ENCODE measurements at regions not wholly inside any gene's neighbourhood (a gene's known extent, or its start where the extent isn't known, plus 50 kb on each side); places are given as distances from the start of the nearest gene placed in this dataset.
"Not testable (repeated sequence)": the region's sequence is repeated elsewhere in the genome, so short reads cannot be mapped to it uniquely, and the experiment has no call there.

DNA sequence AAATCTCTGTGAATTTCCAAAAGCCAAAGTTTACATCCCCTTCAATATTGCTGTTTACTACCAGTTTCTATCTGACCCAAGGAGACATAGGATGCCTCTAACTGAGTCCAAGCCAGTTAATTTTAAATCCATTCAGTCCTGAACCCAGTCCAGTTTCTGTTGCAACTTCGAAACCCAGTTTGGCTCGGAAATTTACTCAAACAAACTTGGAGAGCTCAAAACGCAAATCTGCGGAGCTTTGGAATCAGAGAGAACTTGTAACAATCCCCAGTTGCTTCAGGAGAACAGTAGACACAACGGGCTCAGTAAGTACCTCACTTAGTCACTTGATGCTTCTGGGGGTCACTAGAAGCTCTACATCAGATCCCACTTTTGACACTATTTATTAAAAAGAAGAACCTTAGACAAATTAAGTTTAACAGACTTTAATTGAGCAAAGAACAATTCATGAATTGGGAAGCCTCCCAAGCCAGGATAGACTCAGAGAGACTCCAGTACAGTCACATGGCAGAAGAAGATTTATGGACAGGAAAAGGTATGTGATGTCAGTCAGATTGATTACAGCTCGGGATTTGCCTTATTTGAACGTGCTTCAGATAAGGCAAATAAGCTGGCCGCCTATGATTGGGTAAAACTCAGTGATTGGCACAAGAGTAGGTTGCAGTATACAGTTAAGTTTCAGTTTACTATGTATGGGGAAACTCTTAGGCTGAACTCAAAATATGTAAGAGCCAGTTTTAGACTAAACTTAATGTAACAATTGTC lies 118.0 kb downstream of the RFPL4B start:
- no peak for DNase-seq

DNA sequence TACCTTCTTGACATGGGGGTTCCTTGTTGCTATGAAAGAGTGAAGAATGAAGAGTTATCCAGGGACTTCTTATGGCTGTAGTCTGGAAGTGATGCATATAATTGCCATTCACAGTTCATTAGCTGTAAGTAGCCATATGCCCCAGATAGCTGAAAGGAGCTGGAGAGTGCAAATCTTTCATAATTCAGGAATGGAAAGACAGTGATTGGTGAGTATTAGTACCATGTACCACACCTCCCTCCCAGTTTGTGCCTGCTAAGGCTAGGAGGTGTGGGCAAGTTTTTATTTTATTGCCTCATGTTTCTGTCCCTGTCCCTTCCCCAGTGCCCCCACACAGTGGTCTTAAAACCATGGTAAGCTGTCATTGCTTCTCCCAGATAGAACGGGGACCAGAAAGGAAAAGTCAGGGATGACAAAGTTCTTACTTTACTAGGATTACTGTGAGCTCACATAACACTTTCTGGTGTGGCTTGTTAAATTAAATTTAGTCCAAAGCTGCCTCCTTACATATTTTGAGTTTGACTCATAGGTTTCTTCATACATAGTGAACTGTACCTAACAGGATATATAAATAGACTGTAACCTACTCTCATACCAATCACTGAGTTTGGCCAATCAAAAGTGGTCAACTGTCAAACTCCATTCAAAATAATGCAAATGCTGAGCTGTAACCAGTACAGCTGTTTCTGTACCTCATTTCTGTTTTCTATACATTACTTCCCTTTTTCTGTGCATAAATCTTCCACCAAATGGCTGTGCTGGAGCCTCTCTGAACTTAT lies 119.4 kb downstream of the RFPL4B start:
- DNase-seq = no peak

DNA sequence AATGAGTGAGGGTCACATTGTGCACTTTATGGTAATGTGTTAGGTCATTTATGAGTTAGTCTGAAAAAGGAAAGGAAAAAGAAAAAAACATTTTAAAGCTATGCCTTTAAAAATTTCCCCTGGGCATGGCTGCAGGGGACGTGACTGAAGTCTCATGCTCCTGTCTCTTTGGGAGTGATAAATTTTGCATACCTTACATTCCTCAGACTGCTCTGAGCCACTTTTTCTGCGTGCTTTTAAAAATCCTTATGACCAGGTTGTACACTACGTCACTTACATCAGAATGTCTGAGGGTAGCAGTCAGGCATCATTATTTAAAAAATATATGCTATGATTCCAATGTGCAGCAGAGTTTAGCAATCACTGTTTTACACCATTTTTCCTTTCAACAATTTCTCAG lies 121.2 kb downstream of the RFPL4B start:
- no peak for DNase-seq

DNA sequence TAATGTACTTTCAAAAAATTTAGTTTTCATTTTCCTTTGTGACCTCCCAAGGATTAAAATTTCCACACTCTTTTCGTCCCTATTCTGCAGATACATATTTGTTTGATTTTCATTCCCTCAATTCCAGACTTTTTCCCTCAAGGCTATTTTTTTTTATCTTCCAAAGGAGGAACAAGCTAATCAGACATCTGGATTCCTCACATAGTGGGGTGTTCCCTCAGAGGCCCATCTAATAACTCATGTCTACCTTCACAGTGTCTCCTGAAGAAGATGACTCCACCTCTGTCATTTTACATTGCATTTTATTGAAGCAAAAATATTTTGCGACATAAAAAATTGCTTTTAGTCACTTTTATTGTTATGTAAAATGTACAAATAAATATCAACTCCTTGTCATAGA lies 122.2 kb downstream of the RFPL4B start:
- DNase-seq = no peak

DNA sequence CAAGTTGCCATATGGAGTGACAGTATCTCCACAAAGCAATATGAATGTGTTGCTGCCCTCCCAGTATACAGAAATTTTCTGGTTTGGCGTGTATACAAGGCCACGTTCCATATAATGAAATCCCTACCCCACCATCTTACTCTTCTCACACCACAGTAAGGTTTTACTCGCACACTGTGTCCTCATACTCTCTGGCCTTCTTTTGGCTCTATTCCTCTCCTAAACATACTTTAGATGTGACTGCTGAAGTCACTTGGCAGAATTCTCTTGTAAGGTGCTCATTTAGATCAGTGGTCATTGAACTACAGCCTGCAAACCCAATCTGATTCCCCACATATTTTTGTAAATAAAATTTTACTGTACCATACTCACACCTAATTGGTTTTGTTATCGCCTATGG lies 123.2 kb downstream of the RFPL4B start:
- DNase-seq = no peak

DNA sequence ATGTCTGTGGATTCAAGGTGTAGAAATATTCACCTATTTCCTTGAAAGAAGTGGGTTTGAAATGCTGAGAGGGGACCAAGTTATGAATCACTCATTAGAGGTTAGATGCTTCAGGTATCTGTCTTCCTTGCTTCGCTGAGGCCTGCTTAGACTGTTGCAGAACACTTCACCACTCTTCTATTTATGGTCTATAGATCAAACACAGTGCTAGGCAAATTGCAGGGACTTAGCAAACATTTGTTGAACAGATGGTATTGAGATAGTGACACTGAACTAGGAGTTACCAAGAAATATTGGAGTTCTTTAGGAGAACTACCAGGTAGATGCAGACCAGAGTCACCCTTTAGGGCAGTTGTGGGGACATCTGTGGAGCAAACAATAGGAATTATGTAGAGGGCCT lies 123.8 kb downstream of the RFPL4B start:
- DNase-seq = no peak

DNA sequence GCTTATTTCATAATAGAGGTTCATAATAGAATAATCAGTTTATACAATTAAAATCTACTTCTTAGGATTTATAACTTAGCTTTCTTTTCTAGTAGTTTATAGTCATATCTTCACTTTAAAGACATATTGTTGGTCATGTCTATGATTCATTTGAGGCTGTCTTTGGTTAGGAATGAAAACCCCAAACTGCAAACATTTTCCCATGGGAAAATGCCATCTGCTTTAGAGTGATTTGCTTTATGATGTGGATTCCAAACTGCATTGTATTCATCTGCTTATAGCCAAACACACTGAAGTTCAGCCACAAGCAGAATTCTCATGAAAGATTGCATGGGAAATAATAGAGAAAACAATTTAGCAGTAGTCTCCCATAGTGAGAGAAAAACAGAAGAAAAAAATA lies 128.0 kb downstream of the RFPL4B start:
- DNase-seq = no peak

DNA sequence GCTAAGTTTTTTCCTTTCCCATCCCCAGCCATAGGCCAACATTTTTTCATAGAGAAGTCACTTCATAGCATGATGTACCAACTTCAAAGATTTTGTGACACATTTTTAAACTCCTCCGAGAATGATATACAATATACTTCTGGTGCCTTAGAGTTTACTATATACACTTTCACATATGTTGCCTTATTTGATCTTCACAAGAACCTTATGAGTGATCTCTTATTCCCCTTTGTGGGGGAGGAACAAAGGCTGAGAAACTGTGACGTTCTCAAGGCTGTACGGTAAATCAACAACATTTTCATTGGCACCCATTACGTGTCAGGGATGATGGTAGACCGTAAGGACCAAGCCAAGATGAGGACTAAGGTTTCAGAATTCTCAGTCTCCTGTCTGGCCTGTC lies 130.0 kb downstream of the RFPL4B start:
- DNase-seq = no peak

DNA sequence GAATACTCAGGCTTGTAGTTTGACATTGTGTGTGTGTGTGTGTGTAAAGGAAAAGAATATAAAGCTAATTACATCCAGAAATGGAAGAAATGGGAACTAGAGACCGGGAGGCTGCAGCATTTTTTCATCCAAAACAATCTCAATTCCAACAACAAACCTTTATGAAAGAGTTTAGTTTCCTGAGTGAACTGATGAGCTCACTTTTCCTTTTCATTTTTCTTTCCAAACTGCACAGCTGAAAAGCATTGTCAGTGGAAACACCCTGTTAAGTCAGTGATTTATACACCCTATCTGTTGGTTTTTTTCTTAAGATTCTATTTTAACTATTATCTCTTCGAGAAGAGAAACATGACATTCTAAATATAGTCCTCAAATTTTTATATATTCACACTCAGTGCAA lies 130.9 kb downstream of the RFPL4B start:
- DNase-seq = no peak

DNA sequence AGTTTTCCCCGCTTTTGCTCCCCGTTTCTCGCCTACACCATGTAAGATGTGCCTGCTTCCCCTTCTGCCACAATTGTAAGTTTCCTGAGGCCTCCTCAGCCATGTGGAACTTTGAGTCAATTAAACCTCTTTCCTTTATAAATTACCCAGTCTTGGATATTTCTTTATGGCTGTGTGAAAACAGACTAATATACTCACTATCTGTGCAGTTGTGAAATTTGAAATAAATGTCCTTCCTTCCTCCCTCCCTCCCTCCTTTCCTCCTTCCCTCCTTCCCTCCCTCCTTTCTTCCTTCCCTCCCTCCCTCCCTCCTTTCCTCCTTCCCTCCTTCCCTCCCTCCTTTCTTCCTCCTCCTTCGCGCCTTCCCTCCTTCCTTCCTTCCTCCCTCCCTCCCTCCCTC lies 132.8 kb downstream of the RFPL4B start:
- DNase-seq = not testable (repeated sequence)

DNA sequence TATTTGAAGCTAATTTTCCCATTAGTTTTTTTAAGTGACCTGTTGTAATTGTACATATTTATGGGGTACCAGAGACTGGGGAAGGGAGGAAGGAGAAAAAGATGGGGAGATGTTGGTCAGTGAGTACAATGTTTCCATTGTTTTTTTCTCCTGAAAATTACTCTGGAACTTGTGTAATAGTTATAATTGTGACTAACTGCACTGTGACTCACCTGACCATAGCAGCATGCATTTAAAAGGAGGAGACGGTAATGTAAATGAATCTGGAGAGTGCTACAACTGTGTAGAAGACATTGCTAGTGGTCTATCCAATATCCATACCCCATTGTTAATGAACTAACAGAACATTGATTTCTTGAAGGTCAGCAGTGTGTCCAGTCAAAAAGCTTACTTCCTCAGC lies 133.4 kb downstream of the RFPL4B start:
- no peak for DNase-seq

DNA sequence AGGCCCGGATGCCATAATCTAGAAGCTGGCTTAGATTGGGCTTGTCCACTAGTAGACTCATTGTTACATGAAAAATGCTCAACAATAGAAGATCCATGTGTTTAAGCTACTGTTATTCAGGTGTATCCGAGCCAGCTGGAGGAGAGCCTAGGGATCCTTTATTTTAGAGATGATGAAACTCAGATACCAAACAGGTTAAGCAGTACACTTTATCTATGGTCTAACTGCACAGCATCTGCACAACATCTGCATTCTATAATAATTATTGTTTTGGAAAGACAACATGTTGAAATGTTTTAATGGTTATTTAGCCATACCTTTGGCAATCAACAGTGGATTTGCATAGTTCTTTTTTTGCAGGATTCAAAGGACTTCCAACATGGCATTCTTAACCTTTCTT lies 134.1 kb downstream of the RFPL4B start:
- DNase-seq = no peak

DNA sequence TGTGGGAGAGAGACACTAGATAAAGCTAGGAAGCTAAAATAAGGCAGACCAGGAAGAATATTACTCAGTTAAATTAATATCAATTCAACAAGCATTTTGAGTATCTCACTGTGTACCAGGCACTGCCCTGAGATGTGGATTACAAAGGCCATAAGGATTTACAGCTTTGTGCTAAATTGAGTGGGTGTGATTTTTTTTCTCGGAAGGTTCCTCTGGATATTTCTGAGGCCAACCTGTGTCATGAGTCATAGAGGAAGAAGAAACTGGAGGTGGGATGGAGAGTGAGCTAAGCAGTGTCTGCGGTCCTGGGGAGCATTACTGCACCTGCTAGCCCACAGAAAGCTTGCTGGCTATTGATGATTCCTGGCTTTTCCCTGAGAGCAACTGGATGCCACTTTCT lies 135.2 kb downstream of the RFPL4B start:
- no peak for DNase-seq

DNA sequence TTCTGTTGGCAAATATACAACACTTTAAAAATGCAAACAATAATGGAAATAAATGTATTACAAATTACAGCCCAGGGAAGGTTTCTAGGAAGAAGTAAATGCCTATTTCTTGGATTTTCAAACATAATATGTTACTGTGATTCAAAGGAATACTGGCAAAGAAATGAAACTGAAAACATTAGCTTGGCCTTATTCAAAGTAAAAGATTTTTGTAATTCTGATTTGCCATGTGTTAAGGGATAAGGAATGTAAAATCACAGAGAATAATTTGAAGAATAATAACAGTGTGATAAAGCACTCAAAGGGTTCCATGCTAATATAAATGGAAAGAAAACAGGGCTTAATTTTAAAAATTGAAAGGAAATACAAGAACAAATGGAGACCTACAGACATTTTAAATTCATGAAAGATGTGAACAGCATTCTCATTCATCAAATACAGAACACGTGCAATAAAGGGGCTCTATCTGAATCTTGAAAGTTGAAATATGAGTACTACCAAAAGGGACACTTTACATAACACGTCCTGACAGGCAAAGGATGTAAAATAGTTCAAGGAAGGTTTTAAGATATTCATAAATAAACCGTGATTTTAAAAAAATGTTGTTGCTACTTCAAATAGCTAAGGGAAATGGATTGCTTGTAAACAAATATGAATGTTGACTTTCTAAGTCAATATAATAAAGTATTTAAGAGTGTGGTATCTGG lies 138.1 kb downstream of the RFPL4B start:
- no peak for DNase-seq

DNA sequence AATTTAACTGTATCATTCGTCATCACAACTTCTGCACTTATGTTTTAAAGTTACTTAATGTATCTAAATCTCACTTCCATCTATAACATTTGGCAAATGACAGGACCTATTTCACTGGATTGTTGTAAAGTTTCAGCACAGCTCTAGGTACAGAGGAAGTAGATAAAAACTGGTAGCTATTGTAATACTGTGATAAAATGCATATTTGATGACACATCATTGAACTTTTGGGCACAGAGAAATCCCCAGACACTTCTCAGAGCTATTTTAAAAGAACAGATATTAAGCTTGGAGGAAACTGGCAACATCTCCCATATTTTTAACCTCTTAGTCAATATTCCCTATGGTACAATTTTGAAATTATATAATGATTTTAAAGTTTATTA lies 138.7 kb downstream of the RFPL4B start:
- DNase-seq = no peak

DNA sequence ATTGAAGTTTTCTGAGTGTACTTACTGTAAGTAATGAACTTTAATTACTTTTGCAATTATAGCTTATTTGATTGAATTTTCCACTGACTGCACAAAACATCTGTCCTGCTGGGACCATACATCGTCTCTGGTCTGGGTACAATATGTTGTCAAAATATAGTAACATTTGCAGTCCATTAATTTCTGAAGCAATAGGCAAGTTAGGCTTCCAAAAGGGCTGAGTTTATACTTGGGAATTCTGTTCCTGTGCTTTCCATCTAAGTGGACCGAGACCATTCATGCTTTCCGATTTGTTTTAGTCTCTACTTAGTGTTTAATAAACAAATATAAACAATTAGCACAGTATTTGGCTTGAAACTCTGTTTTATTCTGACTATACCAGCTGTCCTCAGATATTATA lies 139.3 kb downstream of the RFPL4B start:
- no peak for DNase-seq

DNA sequence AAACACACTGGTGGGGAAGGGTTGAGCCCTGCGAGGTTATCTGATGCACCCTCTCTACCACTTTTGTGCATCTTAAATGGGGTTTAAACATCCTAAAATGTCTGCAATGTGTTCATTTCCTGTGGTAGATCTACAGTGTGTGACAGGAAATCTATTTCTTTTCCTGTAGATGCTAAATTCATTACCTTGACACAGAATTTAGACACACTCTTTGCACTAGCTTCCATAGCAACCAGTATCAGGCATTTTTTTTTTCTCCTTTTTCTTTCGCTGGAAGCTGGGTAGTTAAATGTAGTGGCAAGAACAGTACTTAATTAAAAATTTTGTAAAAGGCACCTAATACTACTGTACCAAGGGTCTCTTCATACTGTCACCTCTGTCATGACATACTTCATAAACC lies 141.1 kb downstream of the RFPL4B start:
- no peak for DNase-seq

DNA sequence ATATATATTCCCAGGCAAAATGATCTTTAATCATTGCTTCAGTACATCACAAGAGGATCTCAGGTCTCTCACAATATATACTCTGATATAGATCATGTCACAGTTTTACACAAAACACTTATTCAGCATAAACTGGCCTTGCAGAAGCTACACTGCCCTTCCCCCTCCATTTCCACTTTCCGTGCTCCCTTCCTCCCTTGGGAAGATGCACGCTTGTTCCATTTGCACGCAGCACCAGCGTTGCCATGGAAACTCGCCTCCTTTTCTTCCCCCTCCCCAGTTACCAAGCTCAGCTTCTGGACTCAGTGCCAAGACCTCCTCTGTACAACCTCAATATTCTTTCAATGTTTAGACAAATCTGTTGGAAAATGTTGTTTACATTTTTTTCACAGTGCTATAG lies 154.6 kb downstream of the RFPL4B start:
- DNase-seq = no peak

DNA sequence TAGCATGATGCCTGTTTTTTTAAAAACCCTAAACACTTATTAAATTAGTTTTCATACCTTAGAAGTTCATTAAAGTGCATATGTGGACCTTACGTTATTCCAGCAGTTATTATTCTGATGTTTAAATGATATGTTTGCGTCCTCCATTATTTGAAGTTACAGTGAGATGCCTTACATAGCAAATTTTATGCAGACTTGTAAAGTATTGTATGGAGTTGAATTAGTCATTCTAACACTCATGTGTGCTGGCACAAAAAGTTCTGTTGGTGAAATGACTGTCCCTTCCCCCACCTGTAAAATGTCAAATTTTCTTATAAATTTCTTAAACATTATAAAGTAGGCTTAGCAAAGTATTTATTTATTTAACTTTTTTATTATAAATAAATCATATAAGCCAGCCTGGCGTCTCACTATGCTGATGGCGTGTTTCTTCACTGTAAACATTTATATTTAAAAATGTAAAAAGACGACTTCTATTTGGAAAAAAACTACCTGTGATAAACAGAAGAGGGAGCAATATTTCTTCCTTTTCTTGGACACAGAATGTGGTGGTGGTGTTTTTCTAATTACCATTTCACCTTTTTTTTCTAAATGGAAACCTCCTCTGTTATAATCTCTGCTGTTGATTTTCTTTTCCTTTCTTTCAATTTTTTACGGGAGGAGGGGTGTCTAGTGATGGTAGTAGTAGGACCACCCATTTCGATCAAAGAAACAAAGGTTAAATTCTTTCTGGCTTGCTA lies 155.4 kb downstream of the RFPL4B start:
- DNase-seq = no peak

DNA sequence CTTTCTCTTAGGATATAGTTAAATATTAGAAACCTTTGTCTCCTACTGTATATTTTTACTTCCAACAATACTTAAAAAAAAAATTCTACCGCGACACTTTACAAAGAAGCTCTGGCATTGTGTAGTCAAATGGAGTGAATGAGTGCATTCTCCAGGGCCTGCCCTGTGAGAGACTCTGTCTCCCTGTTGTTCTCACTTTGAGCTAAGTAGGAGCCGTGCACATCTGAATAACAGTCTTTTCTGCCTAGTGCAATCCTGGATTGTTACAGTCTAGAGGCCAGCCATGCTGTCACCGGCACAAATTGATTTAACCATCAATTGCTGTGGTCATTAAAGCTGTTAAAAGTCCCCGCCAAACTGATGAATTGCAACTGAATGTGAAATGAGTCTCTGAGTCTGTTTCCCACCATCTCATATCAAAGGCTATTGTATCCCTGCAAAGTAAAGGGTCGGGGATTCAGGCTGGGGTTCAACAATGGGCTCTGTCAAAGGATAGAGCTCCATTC lies 156.0 kb downstream of the RFPL4B start:
- DNase-seq = no peak

DNA sequence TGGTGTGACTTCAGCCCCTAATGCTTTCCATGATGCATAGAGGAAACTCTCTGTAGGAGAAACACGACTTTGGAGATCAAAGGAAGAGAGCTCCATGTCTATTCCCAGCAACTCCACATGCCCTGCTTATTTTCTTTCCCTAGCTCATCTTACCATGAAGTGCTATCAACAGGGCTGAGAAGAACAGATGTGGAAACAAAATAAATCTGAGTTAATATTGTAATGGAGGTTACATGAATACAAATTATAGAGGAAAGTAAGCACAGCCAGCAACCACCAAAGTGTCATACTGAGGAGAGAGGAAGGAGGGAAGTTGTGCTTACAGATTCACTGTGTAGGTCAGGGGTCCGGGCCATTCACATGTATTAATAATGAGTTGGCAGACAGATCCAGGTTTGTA lies 157.5 kb downstream of the RFPL4B start:
- DNase-seq = no peak

DNA sequence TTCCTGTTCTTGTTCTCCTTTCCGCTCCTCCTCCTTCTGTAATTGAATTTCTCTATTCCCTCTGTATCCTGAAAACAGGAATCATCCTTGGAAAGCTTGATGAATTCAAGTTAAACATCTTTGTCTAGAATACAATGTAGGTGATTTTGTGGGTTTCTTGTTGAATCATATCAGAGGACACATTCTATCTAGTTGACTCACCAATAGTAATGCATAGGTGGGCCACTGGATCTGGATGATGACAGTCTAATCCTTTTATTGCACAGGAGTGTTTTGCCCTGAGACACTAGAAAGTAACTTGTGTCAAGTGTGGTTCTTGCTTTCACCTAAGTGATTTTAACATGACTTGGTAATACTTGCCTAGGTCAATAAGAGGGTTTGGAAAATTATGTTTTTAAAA lies 164.3 kb downstream of the RFPL4B start:
- no peak for DNase-seq

DNA sequence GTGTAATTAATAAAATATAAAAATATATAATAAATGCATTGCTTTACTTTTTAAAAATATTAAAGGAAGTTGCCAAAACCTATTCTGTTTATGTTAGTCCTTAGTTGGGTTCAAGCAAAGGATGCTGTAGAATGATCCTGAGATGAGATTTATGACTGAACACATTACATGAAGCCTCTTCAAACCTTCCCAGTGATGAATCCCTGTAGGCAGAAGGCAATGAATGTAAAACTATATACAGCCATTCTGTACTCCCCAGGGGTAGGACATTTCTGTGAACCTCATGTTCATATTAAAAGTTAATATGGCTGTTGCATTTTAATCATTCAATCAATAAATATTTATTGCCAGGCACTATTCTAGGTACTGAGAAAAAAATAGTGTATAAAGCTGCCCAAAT lies 166.0 kb downstream of the RFPL4B start:
- DNase-seq = no peak
